ENCODE measurements at regions not wholly inside any gene's neighbourhood (a gene's known extent, or its start where the extent isn't known, plus 50 kb on each side); places are given as distances from the start of the nearest gene placed in this dataset.
"Not testable (repeated sequence)": the region's sequence is repeated elsewhere in the genome, so short reads cannot be mapped to it uniquely, and the experiment has no call there.

- ATAC-seq (no peak), DNase-seq (no peak)
- H3K4me1 Mint-ChIP-seq (ENCODE audit: low read depth): no peaks in the 10 kb centered on the region
- H3K27ac Mint-ChIP-seq: no peak overlapping the region
- intact Hi-C loops (cut with micrococcal nuclease): no loop called here
- H3K27me3 Mint-ChIP-seq: peaks cover 3% of the 10 kb centered on the region
- no peaks in the 10 kb centered on the region for H3K36me3 Mint-ChIP-seq (ENCODE audit: low read depth)
- TF ChIP-seq CTCF (IDR thresholded peaks at IDR 0.05): no peak
- no peaks in the 10 kb centered on the region for H3K9me3 Mint-ChIP-seq
- CTCF ChIA-PET: no interaction called here
- POLR2A ChIA-PET: no interaction called here
- no peak overlapping the region for H3K4me3 Mint-ChIP-seq
These were observed 183.2 kb downstream of the TMEM161B start for GRCh38 chr5:88085462-88085861.

- H3K9me3 Mint-ChIP-seq: peaks cover 3% of the 10 kb centered on the region
- no peak overlapping the region for H3K4me3 Mint-ChIP-seq
- no peak for DNase-seq
- no peaks in the 10 kb centered on the region for H3K27me3 Mint-ChIP-seq
- ATAC-seq: no peak
- intact Hi-C loops (cut with micrococcal nuclease): no loop called here
- no peak for TF ChIP-seq CTCF (IDR thresholded peaks at IDR 0.05)
- no peak overlapping the region for H3K27ac Mint-ChIP-seq
- CTCF ChIA-PET: no interaction called here
- no peaks in the 10 kb centered on the region for H3K36me3 Mint-ChIP-seq (ENCODE audit: low read depth)
- no peaks in the 10 kb centered on the region for H3K4me1 Mint-ChIP-seq (ENCODE audit: low read depth)
- POLR2A ChIA-PET: no interaction called here
These were observed 186.8 kb downstream of the TMEM161B start for GRCh38 chr5:88081877-88082276.

GRCh38 chr5:88063813-88064212 is 204.8 kb downstream of the TMEM161B start:
- no peaks in the 10 kb centered on the region for H3K4me1 Mint-ChIP-seq (ENCODE audit: low read depth)
- DNase-seq (no peak), ATAC-seq (no peak)
- H3K4me3 Mint-ChIP-seq: no peak overlapping the region
- H3K36me3 Mint-ChIP-seq (ENCODE audit: low read depth): no peaks in the 10 kb centered on the region
- no peaks in the 10 kb centered on the region for H3K27me3 Mint-ChIP-seq
- H3K9me3 Mint-ChIP-seq: peaks cover 7% of the 10 kb centered on the region
- H3K27ac Mint-ChIP-seq: no peak overlapping the region
- CTCF ChIA-PET: no interaction called here
- TF ChIP-seq CTCF (IDR thresholded peaks at IDR 0.05): no peak
- intact Hi-C loops (cut with micrococcal nuclease): no loop called here
- POLR2A ChIA-PET: no interaction called here

- POLR2A ChIA-PET: no interaction called here
- CTCF ChIA-PET: no interaction called here
These were observed 208.5 kb downstream of the TMEM161B start for GRCh38 chr5:88060194-88060593.

GRCh38 chr5:88058625-88059024 is 210.0 kb downstream of the TMEM161B start:
- Mint-ChIP-seq H3K36me3 (ENCODE audit: low read depth) (no peaks in the 10 kb centered on the region), H3K27ac (no peak overlapping the region), H3K4me3 (no peak overlapping the region), H3K9me3 (peaks cover 7% of the 10 kb centered on the region), H3K27me3 (no peaks in the 10 kb centered on the region), H3K4me1 (ENCODE audit: low read depth) (no peaks in the 10 kb centered on the region)
- CTCF ChIA-PET: no interaction called here
- TF ChIP-seq CTCF (IDR thresholded peaks at IDR 0.05): no peak
- POLR2A ChIA-PET: no interaction called here
- intact Hi-C loops (cut with micrococcal nuclease): no loop called here
- ATAC-seq (no peak), DNase-seq (no peak)

More at GRCh38 chr5:88060194-88060593, 208.5 kb downstream of the TMEM161B start:
- Mint-ChIP-seq H3K4me3 (no peak overlapping the region), H3K9me3 (peaks cover 7% of the 10 kb centered on the region), H3K27ac (no peak overlapping the region), H3K4me1 (ENCODE audit: low read depth) (no peaks in the 10 kb centered on the region), H3K36me3 (ENCODE audit: low read depth) (no peaks in the 10 kb centered on the region), H3K27me3 (no peaks in the 10 kb centered on the region)
- ATAC-seq (no peak), DNase-seq (no peak)
- no peak for TF ChIP-seq CTCF (IDR thresholded peaks at IDR 0.05)
- intact Hi-C loops (cut with micrococcal nuclease): no loop called here

GRCh38 chr5:88052468-88052867 is 216.2 kb downstream of the TMEM161B start:
- H3K27me3 Mint-ChIP-seq; H3K4me1 Mint-ChIP-seq (ENCODE audit: low read depth); DNase-seq; H3K4me3 Mint-ChIP-seq; ATAC-seq; POLR2A ChIA-PET; H3K36me3 Mint-ChIP-seq (ENCODE audit: low read depth); H3K27ac Mint-ChIP-seq; intact Hi-C loops (cut with micrococcal nuclease); CTCF ChIA-PET; H3K9me3 Mint-ChIP-seq: not testable (repeated sequence)

All from activated CD8-positive, alpha-beta T cell treated with anti-CD3 and anti-CD28 coated beads for 36 hours (primary cell).